ENCODE measurements at regions not wholly inside any gene's neighbourhood (a gene's known extent, or its start where the extent isn't known, plus 50 kb on each side); places are given as distances from the start of the nearest gene placed in this dataset.

DNA sequence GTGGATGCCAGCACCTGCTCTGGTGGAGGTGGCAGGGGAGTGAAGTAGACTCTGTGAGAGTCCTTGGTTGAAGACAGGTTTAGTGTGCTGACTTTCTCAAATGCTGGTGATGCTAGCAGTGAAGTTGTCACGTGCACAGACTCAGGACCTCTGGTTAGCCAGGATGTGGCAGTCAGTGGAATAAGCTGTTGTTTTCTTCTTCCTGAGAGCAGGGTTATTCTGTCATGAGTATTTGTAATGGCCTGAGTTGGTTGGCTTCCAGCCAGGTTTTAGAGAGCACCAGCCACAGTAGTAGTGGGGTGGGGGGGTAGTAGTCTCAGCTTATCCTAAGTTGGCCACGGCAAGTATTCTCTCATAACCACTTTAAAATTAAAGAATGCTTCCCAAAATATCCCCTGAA, 169.7 kb upstream of the FOXN2 start:
- Histone ChIP-seq H3K27me3 (replicated peaks; ENCODE audit: control insufficient read depth, insufficient read depth, low read length) (no peaks in the 10 kb centered on the region), H3K4me3 (replicated peaks; ENCODE audit: low read depth, low read length) (no peak overlapping the region), H3K36me3 (ENCODE audit: control insufficient read depth, insufficient read depth, low read length) (no peaks in the 10 kb centered on the region)
- TF ChIP-seq CTCF (IDR thresholded peaks at IDR 0.05; ENCODE audit: insufficient read depth, low read length, poor library complexity, severe bottlenecking), result no peak
- no peak for DNase-seq (ENCODE audit: extremely low read depth, insufficient read length)

DNA sequence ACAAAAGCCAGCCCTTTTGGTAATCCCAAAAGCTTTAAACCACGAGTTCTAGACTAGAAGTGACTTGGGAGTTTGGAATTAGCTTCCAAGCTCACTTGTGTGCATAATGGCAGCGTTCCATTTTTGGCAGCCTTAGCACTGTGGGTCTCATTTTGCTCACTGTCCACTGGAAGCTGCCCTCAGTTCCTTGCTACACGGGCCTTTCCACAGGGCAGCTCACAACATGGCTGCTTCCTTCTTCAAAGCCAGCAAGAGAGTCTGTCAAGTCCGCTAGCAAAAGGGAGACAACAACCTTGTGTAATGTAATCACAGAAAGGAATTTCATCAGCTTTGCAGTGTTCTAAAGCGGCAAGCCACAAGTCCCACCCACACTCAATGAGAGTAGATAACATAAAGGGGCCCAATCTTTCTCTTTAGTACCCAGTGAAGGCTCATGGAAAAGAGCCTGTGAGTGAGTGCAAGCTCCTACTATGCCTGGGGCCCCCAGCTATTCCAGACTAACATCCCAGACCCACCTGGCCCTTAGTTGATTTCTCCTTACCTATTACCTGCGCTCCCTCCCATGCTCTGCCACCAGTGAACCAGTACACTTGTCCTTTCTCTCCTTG, 168.5 kb upstream of the FOXN2 start:
- no peak for TF ChIP-seq CTCF (IDR thresholded peaks at IDR 0.05; ENCODE audit: insufficient read depth, low read length, poor library complexity, severe bottlenecking)
- Histone ChIP-seq H3K27me3 (replicated peaks; ENCODE audit: control insufficient read depth, insufficient read depth, low read length) (no peaks in the 10 kb centered on the region), H3K4me3 (replicated peaks; ENCODE audit: low read depth, low read length) (no peak overlapping the region), H3K36me3 (ENCODE audit: control insufficient read depth, insufficient read depth, low read length) (no peaks in the 10 kb centered on the region)
- DNase-seq (ENCODE audit: extremely low read depth, insufficient read length), result no peak

GRCh38 chr2:48146552-48146951, 167.9 kb upstream of the FOXN2 start:
- H3K4me3 ChIP-seq (replicated peaks; ENCODE audit: low read depth, low read length), result no peak overlapping the region
- no peak for TF ChIP-seq CTCF (IDR thresholded peaks at IDR 0.05; ENCODE audit: insufficient read depth, low read length, poor library complexity, severe bottlenecking)
- no peaks in the 10 kb centered on the region for H3K36me3 ChIP-seq (ENCODE audit: control insufficient read depth, insufficient read depth, low read length)
- no peaks in the 10 kb centered on the region for H3K27me3 ChIP-seq (replicated peaks; ENCODE audit: control insufficient read depth, insufficient read depth, low read length)
- no peak for DNase-seq (ENCODE audit: extremely low read depth, insufficient read length)

DNA sequence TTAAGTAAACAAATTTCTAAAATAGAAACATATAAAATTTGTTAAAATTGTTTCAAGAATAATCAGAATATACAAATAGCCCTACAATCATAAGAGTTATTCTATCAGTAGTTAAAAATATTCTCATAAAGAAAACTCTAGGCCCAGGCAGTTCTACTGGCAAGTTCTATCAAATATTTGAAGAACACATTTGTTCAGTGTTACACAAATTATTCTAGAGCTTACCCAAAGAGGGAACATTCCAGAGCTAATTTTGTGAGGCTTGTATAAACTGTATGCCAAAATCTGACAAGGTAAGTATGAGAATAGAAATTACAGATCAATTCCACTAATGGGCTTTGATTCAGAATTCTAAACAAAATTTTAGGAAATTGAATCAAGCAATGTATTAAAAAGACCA, 166.8 kb upstream of the FOXN2 start:
- no peak for TF ChIP-seq CTCF (IDR thresholded peaks at IDR 0.05; ENCODE audit: insufficient read depth, low read length, poor library complexity, severe bottlenecking)
- H3K36me3 ChIP-seq (ENCODE audit: control insufficient read depth, insufficient read depth, low read length), result no peaks in the 10 kb centered on the region
- no peak overlapping the region for H3K4me3 ChIP-seq (replicated peaks; ENCODE audit: low read depth, low read length)
- no peak for DNase-seq (ENCODE audit: extremely low read depth, insufficient read length)
- H3K27me3 ChIP-seq (replicated peaks; ENCODE audit: control insufficient read depth, insufficient read depth, low read length), result no peaks in the 10 kb centered on the region

DNA sequence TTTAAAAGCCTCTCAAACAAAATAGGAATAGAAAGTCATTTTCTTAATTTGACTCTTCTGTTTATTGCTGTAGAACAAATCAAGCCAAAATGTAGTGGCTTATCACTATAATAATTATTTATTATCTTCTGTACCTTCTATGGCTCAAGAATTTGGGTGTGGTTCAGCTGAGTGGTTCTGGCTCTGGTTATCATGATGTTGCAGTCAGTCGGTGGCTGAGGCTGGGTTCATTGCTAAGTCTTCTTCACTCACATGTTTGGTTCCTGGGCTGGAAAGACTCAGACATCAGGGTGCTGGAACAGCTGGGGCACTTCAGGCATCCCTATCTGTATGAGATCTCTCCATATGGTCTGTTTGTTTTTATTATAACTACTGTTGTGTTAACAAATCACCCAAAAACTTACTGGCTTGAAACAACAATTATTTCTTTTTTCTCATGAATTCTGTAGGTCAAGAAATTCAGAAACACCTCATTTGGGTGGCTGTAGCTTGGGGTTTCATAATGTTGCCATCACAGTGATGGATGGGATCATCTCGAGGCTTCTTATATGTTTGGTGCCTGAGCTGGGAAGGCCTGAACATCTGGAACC, 165.5 kb upstream of the FOXN2 start:
- no peak for TF ChIP-seq CTCF (IDR thresholded peaks at IDR 0.05; ENCODE audit: insufficient read depth, low read length, poor library complexity, severe bottlenecking)
- no peaks in the 10 kb centered on the region for H3K27me3 ChIP-seq (replicated peaks; ENCODE audit: control insufficient read depth, insufficient read depth, low read length)
- H3K4me3 ChIP-seq (replicated peaks; ENCODE audit: low read depth, low read length), result no peak overlapping the region
- H3K36me3 ChIP-seq (ENCODE audit: control insufficient read depth, insufficient read depth, low read length), result no peaks in the 10 kb centered on the region
- DNase-seq (ENCODE audit: extremely low read depth, insufficient read length), result no peak

DNA sequence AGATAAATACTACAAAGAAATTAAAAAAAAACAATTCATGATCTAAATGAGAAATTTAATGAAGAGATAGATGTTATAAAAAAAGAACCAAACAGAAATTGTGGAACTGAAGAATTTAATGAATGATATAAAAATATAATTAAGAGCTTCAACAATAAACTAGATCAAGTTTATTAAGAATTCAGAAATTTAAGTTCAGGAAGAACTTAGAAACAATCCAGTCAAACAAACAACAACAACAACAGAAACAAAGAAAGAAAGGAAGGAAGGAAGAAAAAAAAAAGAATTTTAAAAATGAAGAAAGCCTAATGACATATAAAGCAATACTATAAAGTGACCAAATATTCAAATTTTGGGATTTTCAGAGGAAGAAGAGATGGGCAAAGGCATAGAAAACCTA, 157.3 kb upstream of the FOXN2 start:
- Histone ChIP-seq H3K4me3 (replicated peaks; ENCODE audit: low read depth, low read length) (no peak overlapping the region), H3K27me3 (replicated peaks; ENCODE audit: control insufficient read depth, insufficient read depth, low read length) (no peaks in the 10 kb centered on the region), H3K36me3 (ENCODE audit: control insufficient read depth, insufficient read depth, low read length) (no peaks in the 10 kb centered on the region)
- DNase-seq (ENCODE audit: extremely low read depth, insufficient read length), result no peak
- TF ChIP-seq CTCF (IDR thresholded peaks at IDR 0.05; ENCODE audit: insufficient read depth, low read length, poor library complexity, severe bottlenecking), result no peak
